HG03354 (cell line): ENCODE measurements at regions not wholly inside any gene's neighbourhood (a gene's known extent, or its start where the extent isn't known, plus 50 kb on each side); places are given as distances from the start of the nearest gene placed in this dataset.
A peak's percentile ranks its signal among the peaks of the same experiment; 100 is the strongest.
"Not testable (repeated sequence)": the region's sequence is repeated elsewhere in the genome, so short reads cannot be mapped to it uniquely, and the experiment has no call there.

ENCODE experiments used
- ATAC-seq: cut with Tn5 transposase; IDR thresholded peaks from one replicate; pipeline ENCODE4 v1.9.1; 2021; ENCODE audit warnings: mild to moderate bottlenecking; ENCODE audit not compliant: unreplicated experiment, poor library complexity, severe bottlenecking

DNA sequence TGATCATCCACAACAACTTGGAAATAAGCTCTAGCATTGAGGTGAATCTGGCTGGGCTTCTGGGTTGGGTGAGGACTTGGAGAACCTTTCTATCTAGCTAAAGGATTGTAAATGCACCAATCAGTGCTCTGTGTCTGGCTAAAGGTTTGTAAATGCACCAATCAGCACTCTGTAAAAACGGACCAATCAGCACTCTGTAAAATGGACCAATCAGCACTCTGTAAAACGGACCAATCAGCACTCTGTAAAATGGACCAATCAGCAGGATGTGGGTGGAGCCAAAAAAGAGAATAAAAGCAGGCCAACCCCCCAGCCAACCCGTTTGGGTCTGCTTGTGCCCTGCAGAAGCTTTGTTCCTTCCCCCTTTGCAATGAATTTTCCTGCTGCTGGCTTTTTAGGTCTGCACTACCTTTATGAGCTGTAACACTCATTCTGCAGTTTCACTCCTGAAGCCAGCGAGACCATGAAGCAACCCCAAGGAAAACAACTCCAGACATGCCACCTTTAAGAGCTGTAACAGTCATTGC is 135.2 kb upstream of the PDE1C start:
- ATAC-seq, result not testable (repeated sequence)

- ATAC-seq, result peak; percentile 80
Observed at GRCh38 chr7:32204361-32205018, 134.3 kb upstream of the PDE1C start.

GRCh38 chr7:32200646-32201045 is 130.4 kb upstream of the PDE1C start:
- no peak for ATAC-seq

DNA sequence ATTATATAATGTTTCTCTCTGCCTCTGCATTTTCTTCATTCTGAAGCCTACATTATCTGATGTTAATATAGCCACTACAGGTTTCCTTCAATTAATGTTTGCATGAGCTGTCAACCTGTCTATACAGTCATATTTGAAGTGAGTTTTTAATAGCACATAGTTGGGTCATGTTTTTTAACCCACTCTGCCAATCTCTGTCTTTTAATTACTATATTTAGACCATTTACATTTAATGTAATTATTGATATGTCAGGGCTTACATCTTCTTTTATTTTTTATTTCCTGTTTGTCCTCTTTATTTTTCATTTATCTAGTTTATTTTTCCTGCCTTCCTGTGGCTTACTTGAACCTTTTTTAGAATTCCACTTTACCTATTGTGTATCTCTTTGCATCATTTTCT is 124.3 kb upstream of the PDE1C start:
- no peak for ATAC-seq

GRCh38 chr7:32191305-32191704 is 121.1 kb upstream of the PDE1C start:
- no peak for ATAC-seq

GRCh38 chr7:32179567-32179966 is 109.4 kb upstream of the PDE1C start:
- no peak for ATAC-seq

- ATAC-seq, result no peak
Observed at GRCh38 chr7:32178677-32179366, 108.6 kb upstream of the PDE1C start.

DNA sequence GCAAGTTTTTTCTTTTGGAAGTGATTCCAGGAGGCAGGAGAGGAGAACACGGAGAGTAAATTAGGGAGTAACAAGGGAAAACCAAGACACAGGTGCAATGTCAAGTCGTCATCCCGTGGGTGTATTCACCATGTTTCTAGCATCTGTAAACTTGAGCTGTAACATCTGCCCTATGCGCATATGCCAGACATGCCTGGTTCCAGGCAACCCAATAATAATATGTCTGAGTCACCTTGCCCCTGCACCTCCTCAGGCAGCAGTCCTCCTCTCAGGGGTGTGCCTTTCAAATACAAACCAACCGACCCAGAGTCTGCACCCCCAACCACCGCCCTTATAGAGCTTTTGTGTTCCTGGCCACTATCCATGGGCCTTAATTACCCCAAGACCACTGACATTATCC is 107.0 kb upstream of the PDE1C start:
- no peak for ATAC-seq

GRCh38 chr7:32175099-32175498 is 104.9 kb upstream of the PDE1C start:
- ATAC-seq, result no peak

DNA sequence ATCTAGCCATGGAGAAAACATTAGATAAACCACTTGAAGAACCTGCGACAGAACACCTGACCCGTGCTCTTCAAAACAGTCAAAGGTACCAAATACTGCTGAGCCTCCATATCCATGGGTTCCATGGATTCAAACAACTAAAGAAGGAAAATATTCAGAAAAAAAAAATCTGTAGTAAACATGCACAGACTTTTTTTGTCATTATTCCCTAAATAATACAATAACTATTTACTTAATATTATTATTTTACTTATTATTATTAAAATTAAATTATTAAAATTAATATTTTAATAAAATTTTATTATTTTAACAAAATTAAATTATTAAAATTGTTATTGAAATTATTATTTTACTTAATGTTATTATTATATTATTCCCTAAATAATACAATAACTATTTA is 101.0 kb upstream of the PDE1C start:
- no peak for ATAC-seq

- ATAC-seq, result no peak
Observed at GRCh38 chr7:32170838-32171237, 100.6 kb upstream of the PDE1C start.

DNA sequence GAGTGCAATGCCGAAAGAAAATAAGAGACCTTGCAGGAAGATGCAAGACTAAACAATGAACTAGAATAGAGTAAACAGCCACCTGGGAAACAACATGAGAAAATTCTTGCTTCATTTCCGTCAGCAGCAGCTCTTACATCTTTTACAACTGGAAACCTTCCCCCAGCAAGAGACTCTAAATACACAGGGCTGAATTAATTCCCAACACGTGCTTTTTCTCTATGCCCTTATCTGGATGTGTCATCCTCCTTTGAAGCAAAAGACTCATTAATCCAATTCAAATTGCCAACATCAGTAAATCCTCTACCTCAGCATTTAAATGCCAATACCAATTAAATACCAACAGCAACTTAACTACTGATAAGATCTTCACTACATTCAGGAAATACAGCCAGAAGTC is 99.0 kb upstream of the PDE1C start:
- no peak for ATAC-seq

- no peak for ATAC-seq
Observed at GRCh38 chr7:32167815-32168214, 97.6 kb upstream of the PDE1C start.

GRCh38 chr7:32167256-32167655 is 97.0 kb upstream of the PDE1C start:
- no peak for ATAC-seq

GRCh38 chr7:32164341-32164996 is 94.3 kb upstream of the PDE1C start:
- ATAC-seq, result no peak

GRCh38 chr7:32163896-32164295 is 93.7 kb upstream of the PDE1C start:
- no peak for ATAC-seq

GRCh38 chr7:32163141-32163806 is 93.1 kb upstream of the PDE1C start:
- no peak for ATAC-seq

DNA sequence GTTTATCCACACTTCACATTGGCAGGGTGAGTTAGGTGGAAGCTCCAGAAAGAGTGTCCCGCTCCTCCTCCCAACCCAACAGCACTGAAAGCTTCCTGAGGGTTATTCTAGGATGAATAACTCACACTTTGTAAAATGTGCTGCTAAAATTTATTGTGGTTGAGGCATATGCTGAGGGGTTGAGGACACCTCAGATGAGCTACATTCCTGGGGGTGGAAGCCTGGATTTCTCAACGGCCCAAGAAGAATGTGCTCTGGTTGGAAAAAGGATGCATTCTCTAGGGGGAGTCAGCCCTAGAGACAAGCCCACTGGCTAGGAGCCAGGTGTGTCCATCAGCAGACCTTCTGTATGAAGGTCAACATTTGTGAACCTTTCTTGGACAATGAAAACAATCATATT is 91.5 kb upstream of the PDE1C start:
- ATAC-seq, result no peak

GRCh38 chr7:32158751-32159745 is 88.8 kb upstream of the PDE1C start:
- ATAC-seq, result no peak
